H1 (cell line): ENCODE measurements at regions not wholly inside any gene's neighbourhood (a gene's known extent, or its start where the extent isn't known, plus 50 kb on each side); places are given as distances from the start of the nearest gene placed in this dataset.

Experiments used
- KDM4A ChIP-seq: IDR thresholded peaks from one replicate; pipeline ENCODE4 v1.7.1; 2012; ENCODE audit warnings: low read depth, mild to moderate bottlenecking, moderate library complexity, low read length, inconsistent platforms; ENCODE audit not compliant: severe bottlenecking
- TF ChIP-seq, protein P1 (sequence below), 3 experiments: IDR thresholded peaks; 1 replicate in 2 of 3; 2 replicates in 1 of 3; pipeline versions ENCODE4 v1.5.1 to v1.6.1; 2011; ENCODE audit warnings: low read length in 3 of 3, mild to moderate bottlenecking in 3 of 3, inconsistent platforms in 2 of 3, low read depth in 1 of 3, moderate library complexity in 1 of 3; ENCODE audit not compliant: insufficient read depth in 1 of 3; ENCODE audit errors: control extremely low read depth in 1 of 3

DNA sequence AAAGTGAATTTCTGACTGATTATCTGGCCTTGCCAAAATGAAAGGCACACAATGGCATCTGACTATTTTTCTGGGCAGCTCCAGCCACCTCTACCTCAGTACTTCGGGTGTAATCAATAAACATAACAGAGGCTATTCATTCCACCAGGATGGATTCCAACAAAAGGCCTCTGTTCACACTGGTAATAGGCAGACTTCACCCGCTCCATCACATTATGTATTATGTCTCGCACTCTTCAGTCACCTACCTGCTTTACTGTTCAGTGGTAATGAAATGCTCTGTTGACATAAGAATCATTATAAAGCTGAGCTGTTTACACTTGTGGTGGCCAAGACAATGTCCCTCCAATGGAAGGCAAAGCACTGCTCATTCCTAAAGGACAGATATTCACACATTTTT, 1333.7 kb upstream of the WWC1 start (continued):
- TF ChIP-seq, protein P1, sequence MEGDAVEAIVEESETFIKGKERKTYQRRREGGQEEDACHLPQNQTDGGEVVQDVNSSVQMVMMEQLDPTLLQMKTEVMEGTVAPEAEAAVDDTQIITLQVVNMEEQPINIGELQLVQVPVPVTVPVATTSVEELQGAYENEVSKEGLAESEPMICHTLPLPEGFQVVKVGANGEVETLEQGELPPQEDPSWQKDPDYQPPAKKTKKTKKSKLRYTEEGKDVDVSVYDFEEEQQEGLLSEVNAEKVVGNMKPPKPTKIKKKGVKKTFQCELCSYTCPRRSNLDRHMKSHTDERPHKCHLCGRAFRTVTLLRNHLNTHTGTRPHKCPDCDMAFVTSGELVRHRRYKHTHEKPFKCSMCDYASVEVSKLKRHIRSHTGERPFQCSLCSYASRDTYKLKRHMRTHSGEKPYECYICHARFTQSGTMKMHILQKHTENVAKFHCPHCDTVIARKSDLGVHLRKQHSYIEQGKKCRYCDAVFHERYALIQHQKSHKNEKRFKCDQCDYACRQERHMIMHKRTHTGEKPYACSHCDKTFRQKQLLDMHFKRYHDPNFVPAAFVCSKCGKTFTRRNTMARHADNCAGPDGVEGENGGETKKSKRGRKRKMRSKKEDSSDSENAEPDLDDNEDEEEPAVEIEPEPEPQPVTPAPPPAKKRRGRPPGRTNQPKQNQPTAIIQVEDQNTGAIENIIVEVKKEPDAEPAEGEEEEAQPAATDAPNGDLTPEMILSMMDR (IDR thresholded peaks at IDR 0.05; ENCODE audit: control extremely low read depth in 1 of 3, insufficient read depth in 1 of 3, low read depth in 1 of 3, low read length in 3 of 3): no peak
- TF ChIP-seq KDM4A: no peak
